DND-41 (cell line): ENCODE measurements at regions not wholly inside any gene's neighbourhood (a gene's known extent, or its start where the extent isn't known, plus 50 kb on each side); places are given as distances from the start of the nearest gene placed in this dataset.
"Not testable (repeated sequence)": the region's sequence is repeated elsewhere in the genome, so short reads cannot be mapped to it uniquely, and the experiment has no call there.

Experiments
- ATAC-seq: fragments of 200-7000 bp; cut with Tn5 transposase; 3 replicates; pipeline ENCODE4 v1.9.1; 2021; ENCODE audit warnings: low read depth; ENCODE audit not compliant: insufficient read depth
- DNase-seq: peaks from one replicate; pipeline ENCODE4 v3.0.0-alpha.2; 2020
- H2AFZ ChIP-seq: 2 replicates; pipeline ENCODE4 v1.6.0; 2012; ENCODE audit warnings: low read depth, low read length
- H3K27ac ChIP-seq: 2 replicates; pipeline ENCODE4 v1.5.1; 2012; ENCODE audit warnings: low read length, inconsistent platforms
- H3K27me3 ChIP-seq: fragments of 200-600 bp; sonication (generic); 2 replicates; pipeline ENCODE4 v1.6.0; 2012; ENCODE audit warnings: low read length, mild to moderate bottlenecking, inconsistent platforms; ENCODE audit not compliant: insufficient read depth, poor library complexity
- H3K36me3 ChIP-seq: 2 replicates; pipeline ENCODE4 v1.5.1; 2012; ENCODE audit warnings: low read length, inconsistent platforms; ENCODE audit not compliant: insufficient read depth
- H3K4me1 ChIP-seq: 2 replicates; pipeline ENCODE4 v1.5.1; 2012; ENCODE audit warnings: mild to moderate bottlenecking, low read length; ENCODE audit not compliant: insufficient read depth
- H3K4me2 ChIP-seq: 2 replicates; pipeline ENCODE4 v1.6.0; 2012; ENCODE audit warnings: mild to moderate bottlenecking, moderate library complexity, low read length, inconsistent platforms; ENCODE audit not compliant: insufficient read depth
- H3K4me3 ChIP-seq, 2 experiments: fragments of 200-600 bp in 1 of 2; shearing (Covaris generic) in 1 of 2; 2 replicates each; pipeline ENCODE4 v1.5.1; 2012 to 2016; ENCODE audit warnings: inconsistent platforms in 2 of 2, low read length in 2 of 2, mild to moderate bottlenecking in 2 of 2, low read depth in 1 of 2, moderate library complexity in 1 of 2
- H3K79me2 ChIP-seq: 2 replicates; pipeline ENCODE4 v1.6.0; 2012; ENCODE audit warnings: low read length, inconsistent platforms; ENCODE audit not compliant: insufficient read depth
- H3K9ac ChIP-seq: 2 replicates; pipeline ENCODE4 v1.6.0; 2012; ENCODE audit warnings: low read depth, mild to moderate bottlenecking, inconsistent platforms, low read length, moderate library complexity
- H3K9me3 ChIP-seq: 2 replicates; pipeline ENCODE4 v1.5.1; 2012; ENCODE audit warnings: low read length, moderate library complexity, mild to moderate bottlenecking, inconsistent platforms; ENCODE audit not compliant: insufficient read depth, severe bottlenecking
- H4K20me1 ChIP-seq: 2 replicates; pipeline ENCODE4 v1.6.0; 2012; ENCODE audit warnings: low read length; ENCODE audit not compliant: insufficient read depth
- EZH2 ChIP-seq: IDR thresholded peaks from 3 replicates; pipeline ENCODE4 v1.6.1; 2012; ENCODE audit warnings: borderline replicate concordance, low read depth, mild to moderate bottlenecking, moderate library complexity, low read length, inconsistent platforms; ENCODE audit not compliant: severe bottlenecking
- TF ChIP-seq, protein P1 (sequence below): IDR thresholded peaks from 2 replicates; pipeline ENCODE4 v1.5.1; 2012; ENCODE audit warnings: borderline replicate concordance, low read length, moderate library complexity, mild to moderate bottlenecking; ENCODE audit not compliant: poor library complexity, severe bottlenecking; ENCODE audit errors: extremely low read depth

DNA sequence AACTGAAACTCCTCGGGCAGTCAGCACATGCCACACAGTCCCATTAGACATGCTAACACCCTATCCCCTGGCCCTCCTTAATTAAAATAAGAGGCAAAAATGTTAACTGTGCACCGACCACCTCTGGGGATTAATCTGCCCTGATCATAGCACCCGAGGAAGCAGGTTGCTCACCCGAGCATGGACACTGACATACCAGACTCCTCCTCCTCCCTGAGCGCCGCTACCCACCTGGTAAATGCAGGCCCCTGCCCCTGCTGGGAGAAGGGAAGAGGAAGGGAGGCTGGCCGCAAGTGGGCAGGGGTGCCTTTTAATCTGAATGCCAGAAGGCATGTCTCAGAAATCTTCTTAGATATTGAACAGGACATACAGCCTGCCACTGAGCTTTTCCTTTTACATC, 360.9 kb downstream of the RRAGC start:
- Histone ChIP-seq H3K4me2 (no peak overlapping the region), H3K27me3 (peaks cover 79% of the 10 kb centered on the region), H3K36me3 (no peaks in the 10 kb centered on the region), H3K4me1 (no peaks in the 10 kb centered on the region), H3K9me3 (no peaks in the 10 kb centered on the region), H3K27ac (no peak overlapping the region), H4K20me1 (peaks cover 3% of the 10 kb centered on the region), H2AFZ (no peak overlapping the region), H3K79me2 (no peaks in the 10 kb centered on the region), H3K9ac (no peak overlapping the region), H3K4me3 (no peak overlapping the region)
- TF ChIP-seq, protein P1, sequence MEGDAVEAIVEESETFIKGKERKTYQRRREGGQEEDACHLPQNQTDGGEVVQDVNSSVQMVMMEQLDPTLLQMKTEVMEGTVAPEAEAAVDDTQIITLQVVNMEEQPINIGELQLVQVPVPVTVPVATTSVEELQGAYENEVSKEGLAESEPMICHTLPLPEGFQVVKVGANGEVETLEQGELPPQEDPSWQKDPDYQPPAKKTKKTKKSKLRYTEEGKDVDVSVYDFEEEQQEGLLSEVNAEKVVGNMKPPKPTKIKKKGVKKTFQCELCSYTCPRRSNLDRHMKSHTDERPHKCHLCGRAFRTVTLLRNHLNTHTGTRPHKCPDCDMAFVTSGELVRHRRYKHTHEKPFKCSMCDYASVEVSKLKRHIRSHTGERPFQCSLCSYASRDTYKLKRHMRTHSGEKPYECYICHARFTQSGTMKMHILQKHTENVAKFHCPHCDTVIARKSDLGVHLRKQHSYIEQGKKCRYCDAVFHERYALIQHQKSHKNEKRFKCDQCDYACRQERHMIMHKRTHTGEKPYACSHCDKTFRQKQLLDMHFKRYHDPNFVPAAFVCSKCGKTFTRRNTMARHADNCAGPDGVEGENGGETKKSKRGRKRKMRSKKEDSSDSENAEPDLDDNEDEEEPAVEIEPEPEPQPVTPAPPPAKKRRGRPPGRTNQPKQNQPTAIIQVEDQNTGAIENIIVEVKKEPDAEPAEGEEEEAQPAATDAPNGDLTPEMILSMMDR: no peak
- no peak for TF ChIP-seq EZH2
- DNase-seq (no peak), ATAC-seq (no peak)

DNA sequence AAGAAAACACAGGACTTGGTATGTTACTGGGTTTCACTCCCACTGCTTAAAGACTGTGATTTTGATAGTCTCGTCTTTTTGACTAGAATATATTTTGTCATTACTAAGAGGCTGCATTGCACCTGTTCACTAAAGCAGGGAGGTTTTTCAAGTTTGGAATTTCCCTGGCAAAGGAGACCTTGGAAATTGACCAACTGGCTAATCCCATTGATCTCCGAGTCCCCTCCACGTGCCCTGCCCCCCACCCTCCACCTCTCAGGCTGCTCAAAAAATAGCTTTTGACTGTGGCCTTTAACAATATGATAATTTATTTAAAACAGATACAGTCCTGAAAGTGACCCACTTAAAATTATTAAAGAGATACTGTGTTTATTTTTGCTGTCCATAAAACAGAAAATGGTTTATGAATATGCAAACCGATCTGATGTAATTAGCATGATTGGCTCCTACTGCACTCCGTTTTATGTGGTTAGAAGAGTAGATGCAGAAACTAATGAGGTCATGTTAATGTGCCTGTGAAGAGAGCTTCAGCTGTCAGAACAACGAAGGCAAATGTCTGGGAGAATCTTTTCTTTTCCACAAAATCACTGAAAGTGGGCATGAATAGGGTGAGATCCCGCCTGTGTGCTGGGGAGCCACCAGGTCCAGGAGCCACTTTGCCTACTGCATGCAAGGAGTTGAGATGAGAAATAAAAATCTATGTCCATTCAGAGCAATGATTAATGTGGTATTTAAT, 361.5 kb downstream of the RRAGC start:
- Histone ChIP-seq H3K4me3 (no peak overlapping the region), H3K27ac (no peak overlapping the region), H3K36me3 (no peaks in the 10 kb centered on the region), H4K20me1 (peaks cover 3% of the 10 kb centered on the region), H3K9me3 (no peaks in the 10 kb centered on the region), H3K4me2 (no peak overlapping the region), H3K27me3 (peaks cover 73% of the 10 kb centered on the region), H3K79me2 (no peaks in the 10 kb centered on the region), H3K9ac (no peak overlapping the region), H2AFZ (no peak overlapping the region), H3K4me1 (no peaks in the 10 kb centered on the region)
- DNase-seq (no peak), ATAC-seq (no peak)
- TF ChIP-seq, protein P1: no peak
- no peak for TF ChIP-seq EZH2

DNA sequence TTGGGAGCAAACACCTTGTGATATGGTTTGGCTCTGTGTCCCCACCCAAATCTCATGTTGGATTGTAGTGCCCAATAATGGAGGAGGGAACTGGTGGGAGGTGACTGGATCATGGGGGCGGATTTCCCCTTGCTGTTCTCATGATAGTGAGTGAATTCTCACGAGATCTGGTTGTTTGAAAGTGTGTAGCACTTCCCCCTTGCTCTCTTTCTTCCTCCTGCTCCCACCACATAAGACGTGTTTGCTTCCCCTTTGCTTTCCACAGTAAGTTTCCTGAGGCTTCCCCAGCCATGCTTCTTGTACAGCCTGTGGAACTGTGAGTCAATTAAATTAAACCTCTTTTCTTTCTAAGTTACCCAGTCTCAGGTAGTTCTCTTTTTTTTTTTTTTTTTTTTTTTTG, 366.3 kb downstream of the RRAGC start:
- not testable (repeated sequence) for H3K27ac ChIP-seq, H3K9me3 ChIP-seq, H3K36me3 ChIP-seq, H3K4me3 ChIP-seq, H2AFZ ChIP-seq, ATAC-seq, DNase-seq, H3K9ac ChIP-seq, H3K4me1 ChIP-seq, H3K79me2 ChIP-seq, H3K4me2 ChIP-seq, H4K20me1 ChIP-seq
- H3K27me3 ChIP-seq: peaks cover 31% of the 10 kb centered on the region

DNA sequence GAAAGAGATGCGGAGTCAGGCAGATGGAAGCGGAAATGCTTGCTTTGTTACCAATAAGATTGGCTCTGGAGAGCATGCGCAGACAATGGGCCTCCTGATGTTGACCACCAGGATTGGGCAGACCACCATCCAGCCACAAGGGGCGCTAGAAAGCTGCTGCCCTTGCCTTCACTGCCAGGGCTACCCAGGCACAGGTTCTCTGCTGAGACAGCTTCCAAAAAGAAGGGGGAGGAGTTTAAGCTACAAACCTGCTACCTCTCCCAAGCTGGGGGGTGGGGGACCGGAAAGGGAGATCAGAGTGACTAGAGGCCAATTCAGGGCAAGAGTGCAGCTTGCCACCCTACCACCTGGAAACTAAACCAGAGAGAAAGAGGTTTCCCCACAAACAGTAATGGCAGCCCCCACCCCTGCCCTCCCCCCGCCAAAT, 369.7 kb downstream of the RRAGC start:
- no peaks in the 10 kb centered on the region for H3K4me1 ChIP-seq
- H2AFZ ChIP-seq: no peak overlapping the region
- H3K4me3 ChIP-seq: no peak overlapping the region
- no peaks in the 10 kb centered on the region for H3K79me2 ChIP-seq
- no peak overlapping the region for H3K27ac ChIP-seq
- peak; percentile 37 for DNase-seq
- H3K36me3 ChIP-seq: no peaks in the 10 kb centered on the region
- no peaks in the 10 kb centered on the region for H4K20me1 ChIP-seq
- peaks cover 13% of the 10 kb centered on the region for H3K27me3 ChIP-seq
- no peak overlapping the region for H3K4me2 ChIP-seq
- H3K9ac ChIP-seq: no peak overlapping the region
- TF ChIP-seq, protein P1: peak; percentile 79
- no peak for TF ChIP-seq EZH2
- peak; percentile 49; the same call in 2 of the 3 replicates for ATAC-seq
- no peaks in the 10 kb centered on the region for H3K9me3 ChIP-seq
